ENCODE measurements at regions not wholly inside any gene's neighbourhood (a gene's known extent, or its start where the extent isn't known, plus 50 kb on each side); places are given as distances from the start of the nearest gene placed in this dataset.
"Not testable (repeated sequence)": the region's sequence is repeated elsewhere in the genome, so short reads cannot be mapped to it uniquely, and the experiment has no call there.

DNA sequence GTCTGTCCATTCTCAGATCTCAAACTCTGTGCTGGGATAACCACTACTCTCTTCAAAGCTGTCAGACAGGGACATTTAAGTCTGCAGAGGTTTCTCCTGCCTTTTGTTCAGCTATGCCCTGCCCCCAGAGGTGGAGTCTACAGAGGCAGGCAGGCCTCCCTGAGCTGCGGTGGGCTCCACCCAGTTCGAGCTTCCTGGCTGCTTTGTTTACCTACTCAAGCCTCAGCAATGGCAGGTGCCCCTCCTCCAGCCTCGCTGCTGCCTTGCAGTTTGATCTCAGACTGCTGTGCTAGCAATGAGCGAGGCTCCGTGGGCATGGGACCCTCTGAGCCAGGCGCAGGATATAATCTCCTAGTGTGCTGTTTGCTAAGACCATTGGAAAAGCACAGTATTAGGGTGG is 53.1 kb upstream of the HUNK start:
- not testable (repeated sequence) for H3K4me3 ChIP-seq (ENCODE audit: low read depth, low read length); DNase-seq (ENCODE audit: low read depth)

DNA sequence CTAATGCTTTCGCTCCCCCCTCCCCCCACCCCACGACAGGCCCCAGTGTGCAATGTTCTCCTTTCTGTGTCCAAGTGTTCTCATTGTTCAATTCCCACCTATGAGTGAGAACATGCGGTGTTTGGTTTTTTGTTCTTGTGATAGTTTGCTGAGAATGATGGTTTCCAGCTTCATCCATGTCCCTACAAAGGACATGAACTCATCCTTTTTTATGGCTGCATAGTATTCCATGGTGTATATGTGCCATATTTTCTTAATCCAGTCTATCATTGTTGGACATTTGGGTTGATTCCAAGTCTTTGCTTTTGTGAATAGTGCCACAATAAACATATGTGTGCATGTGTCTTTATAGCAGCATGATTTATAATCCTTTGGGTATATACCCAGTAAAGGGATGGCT is 58.5 kb upstream of the HUNK start:
- not testable (repeated sequence) for DNase-seq (ENCODE audit: low read depth)

DNA sequence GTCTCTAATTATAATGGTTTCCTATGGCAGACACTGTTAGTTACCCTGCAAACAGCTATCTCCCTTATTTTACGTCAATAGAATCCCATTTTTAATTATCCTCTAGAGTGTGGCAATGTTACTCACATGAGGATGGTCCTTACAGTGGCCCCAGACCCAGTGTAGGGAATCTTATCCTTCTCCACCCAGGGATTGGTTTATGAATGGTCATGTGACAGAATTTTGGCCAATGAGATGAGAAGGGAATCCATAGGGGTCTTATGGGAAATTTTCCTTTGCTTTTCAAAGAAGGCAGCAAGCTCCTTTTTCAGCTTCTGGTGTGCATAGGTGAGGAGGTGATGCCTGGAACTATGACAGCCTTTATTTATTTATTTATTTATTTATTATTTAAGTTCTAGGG is 59.0 kb upstream of the HUNK start:
- DNase-seq (ENCODE audit: low read depth), result no peak
- TF ChIP-seq, protein P1, sequence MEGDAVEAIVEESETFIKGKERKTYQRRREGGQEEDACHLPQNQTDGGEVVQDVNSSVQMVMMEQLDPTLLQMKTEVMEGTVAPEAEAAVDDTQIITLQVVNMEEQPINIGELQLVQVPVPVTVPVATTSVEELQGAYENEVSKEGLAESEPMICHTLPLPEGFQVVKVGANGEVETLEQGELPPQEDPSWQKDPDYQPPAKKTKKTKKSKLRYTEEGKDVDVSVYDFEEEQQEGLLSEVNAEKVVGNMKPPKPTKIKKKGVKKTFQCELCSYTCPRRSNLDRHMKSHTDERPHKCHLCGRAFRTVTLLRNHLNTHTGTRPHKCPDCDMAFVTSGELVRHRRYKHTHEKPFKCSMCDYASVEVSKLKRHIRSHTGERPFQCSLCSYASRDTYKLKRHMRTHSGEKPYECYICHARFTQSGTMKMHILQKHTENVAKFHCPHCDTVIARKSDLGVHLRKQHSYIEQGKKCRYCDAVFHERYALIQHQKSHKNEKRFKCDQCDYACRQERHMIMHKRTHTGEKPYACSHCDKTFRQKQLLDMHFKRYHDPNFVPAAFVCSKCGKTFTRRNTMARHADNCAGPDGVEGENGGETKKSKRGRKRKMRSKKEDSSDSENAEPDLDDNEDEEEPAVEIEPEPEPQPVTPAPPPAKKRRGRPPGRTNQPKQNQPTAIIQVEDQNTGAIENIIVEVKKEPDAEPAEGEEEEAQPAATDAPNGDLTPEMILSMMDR (IDR thresholded peaks at IDR 0.05; ENCODE audit: control insufficient read depth, extremely low read depth, insufficient read depth), result no peak
- no peak overlapping the region for H3K4me3 ChIP-seq (ENCODE audit: low read depth, low read length)

More for the DNA sequence above, 58.5 kb upstream of the HUNK start:
- H3K4me3 ChIP-seq (ENCODE audit: low read depth, low read length), result not testable (repeated sequence)

DNA sequence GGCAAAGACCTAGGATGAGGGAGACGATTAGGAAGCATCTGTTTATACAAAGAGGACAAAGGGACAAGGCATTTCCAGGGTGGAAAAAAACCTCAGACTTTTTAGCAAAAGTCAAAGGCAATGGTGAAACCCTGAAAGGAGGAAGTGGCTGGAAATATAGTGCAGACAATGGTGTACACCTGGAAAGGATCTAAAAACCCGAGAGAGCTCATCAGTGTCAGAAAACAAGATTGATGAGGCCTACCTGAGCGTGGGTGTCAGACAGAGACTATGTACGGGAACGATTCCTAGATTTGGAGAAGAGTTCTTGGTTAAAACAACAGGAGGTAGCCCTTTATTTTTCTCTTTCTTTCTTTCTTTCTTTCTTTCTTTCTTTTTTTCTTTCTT is 68.8 kb upstream of the HUNK start:
- no peak for DNase-seq (ENCODE audit: low read depth)
- no peak overlapping the region for H3K4me3 ChIP-seq (ENCODE audit: low read depth, low read length)
- TF ChIP-seq, protein P1 (IDR thresholded peaks at IDR 0.05; ENCODE audit: control insufficient read depth, extremely low read depth, insufficient read depth), result no peak

DNA sequence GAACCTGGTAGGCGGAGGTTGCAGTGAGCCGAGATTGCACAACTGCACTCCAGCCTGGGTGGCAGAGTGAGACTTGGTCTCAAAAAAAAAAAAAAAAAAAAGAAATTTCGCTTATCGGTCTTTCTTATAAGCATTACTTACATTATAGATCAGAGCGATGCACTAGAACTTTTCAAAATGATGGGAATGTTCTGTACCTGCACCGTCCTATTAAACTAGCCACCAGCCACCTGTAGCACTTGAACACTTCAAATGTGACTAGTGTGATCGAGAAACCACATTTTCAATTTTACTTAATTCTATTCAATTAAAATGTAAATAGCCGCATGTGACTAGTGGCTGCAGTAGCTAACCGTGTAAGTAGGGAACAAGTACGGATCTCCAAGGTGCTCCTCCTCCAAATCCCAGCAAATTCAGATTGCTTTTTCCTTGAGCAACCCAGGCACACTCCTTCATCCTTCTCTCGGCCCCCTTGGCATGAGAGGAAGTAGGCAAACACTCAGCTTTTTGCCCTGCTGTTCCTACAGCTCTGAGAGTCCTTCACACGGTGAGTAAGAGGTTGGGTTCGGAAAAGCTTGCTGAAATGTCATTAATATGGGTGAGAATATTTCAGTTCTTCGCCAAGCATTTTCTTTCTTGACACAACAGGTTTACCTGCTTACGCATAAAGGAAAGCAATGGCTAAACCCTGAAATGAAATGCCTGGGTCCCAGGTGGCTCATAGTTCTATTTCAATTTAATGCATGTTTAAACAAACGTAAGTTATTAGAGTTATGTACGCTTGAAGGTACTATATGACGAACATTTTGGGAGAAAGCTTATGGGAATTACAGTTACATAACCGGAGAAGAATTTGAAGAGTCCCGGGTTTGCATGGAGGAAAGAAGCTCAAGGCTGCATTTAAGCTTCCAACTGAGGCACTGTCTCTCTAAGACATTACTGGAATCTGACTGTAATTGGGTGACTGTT is 69.5 kb upstream of the HUNK start:
- TF ChIP-seq, protein P1 (IDR thresholded peaks at IDR 0.05; ENCODE audit: control insufficient read depth, extremely low read depth, insufficient read depth), result no peak
- H3K4me3 ChIP-seq (ENCODE audit: low read depth, low read length), result no peak overlapping the region
- DNase-seq (ENCODE audit: low read depth), result no peak

DNA sequence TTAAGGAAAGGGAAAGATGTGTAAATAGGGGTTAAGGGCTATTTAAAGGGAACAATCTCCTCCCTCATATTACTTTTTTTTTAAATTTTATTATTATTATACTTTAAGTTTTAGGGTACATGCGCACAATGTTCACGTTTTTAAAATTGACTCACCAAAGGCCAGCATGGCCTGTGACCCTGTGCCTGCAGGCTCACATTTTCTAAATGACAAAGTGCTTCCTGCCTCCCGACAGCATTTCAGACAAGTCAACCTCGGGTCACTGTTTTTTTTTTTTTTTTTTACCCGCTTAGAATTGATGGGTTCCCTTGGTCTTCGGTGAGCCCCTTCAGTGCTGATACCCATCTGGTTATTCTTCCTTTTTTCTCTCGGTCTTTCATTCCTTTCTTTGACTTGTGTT is 70.4 kb upstream of the SCAF4 start:
- DNase-seq (ENCODE audit: low read depth), result no peak
- TF ChIP-seq, protein P1 (IDR thresholded peaks at IDR 0.05; ENCODE audit: control insufficient read depth, extremely low read depth, insufficient read depth), result no peak
- no peak overlapping the region for H3K4me3 ChIP-seq (ENCODE audit: low read depth, low read length)

DNA sequence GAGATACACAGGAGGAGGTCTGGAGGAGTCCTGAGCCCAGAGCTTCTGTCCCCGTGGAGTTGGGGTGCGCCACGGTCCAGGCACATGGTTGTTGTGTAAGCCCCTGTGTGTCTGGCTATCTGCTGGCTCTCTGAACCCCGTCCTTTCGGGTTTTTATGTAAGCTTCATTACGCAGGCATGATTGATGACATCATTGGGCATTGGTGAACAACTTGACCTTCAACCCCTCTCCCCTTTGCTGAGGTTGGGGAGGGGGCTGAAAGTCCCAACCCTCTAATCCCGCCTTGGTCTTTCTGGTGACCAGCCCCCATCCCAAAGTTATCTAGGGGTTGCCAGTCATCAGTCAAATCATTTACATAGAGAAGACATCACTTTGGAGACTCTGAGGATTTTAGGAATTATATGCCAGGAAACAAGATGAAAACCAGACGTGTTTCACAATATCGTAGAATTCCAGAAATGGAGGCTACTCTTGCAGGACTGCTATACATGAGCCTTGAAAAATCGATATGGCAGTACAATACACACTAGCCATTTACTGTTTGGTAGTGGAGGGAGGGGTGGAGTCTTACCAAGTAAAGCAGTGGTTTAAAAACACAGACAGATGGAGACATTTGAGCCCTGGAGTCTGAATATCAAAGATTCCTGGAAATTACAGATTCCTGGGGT is 69.8 kb upstream of the SCAF4 start:
- TF ChIP-seq, protein P1 (IDR thresholded peaks at IDR 0.05; ENCODE audit: control insufficient read depth, extremely low read depth, insufficient read depth), result no peak
- no peak for DNase-seq (ENCODE audit: low read depth)
- no peak overlapping the region for H3K4me3 ChIP-seq (ENCODE audit: low read depth, low read length)

Data from LNCaP clone FGC (cell line).